IMR-90 (cell line): ENCODE measurements at regions not wholly inside any gene's neighbourhood (a gene's known extent, or its start where the extent isn't known, plus 50 kb on each side); places are given as distances from the start of the nearest gene placed in this dataset.

Experiments used
- ATAC-seq: fragments of 200-7000 bp; cut with Tn5 transposase; 2 replicates; pipeline ENCODE4 v1.9.1; 2020; ENCODE audit warnings: low read depth, mild to moderate bottlenecking, moderate library complexity
- BruUV-seq: library from RNA; stranded (reverse); fragments of 400-500 nt; replicated peaks from 2 replicates; lab custom pipeline; 2021; lab: Mats Ljungman, UMichigan
- CTCF ChIA-PET: fragments of 300-600 bp; formaldehyde crosslinking; extraction: SDS; loops from one replicate; lab custom pipeline; 2021; ENCODE audit warnings: antibody characterized with exemption; lab: Yijun Ruan, JAX
- POLR2A ChIA-PET: fragments of 300-600 bp; sonication (Branson Sonifier 250); formaldehyde crosslinking; loops from one replicate; lab custom pipeline; 2022; ENCODE audit warnings: antibody characterized with exemption; ENCODE audit not compliant: unreplicated experiment; lab: Charles Lee
- DNase-seq: peaks from one replicate; pipeline ENCODE4 v3.0.0; 2013
- H2AFZ ChIP-seq: replicated peaks from 2 replicates; pipeline ENCODE3; 2013; ENCODE audit warnings: low read length, mild to moderate bottlenecking; ENCODE audit not compliant: poor library complexity
- H2AK5ac ChIP-seq: 2 replicates; pipeline ENCODE4 v1.6.1; 2013; ENCODE audit warnings: low read depth, low read length, inconsistent platforms
- H2AK9ac ChIP-seq: replicated peaks from 2 replicates; pipeline ENCODE3; 2013; ENCODE audit warnings: mild to moderate bottlenecking, low read depth, low read length, moderate library complexity; ENCODE audit not compliant: poor library complexity
- H2BK120ac ChIP-seq: 2 replicates; pipeline ENCODE4 v1.6.1; 2013; ENCODE audit warnings: low read depth, low read length, inconsistent platforms
- H2BK15ac ChIP-seq: 3 replicates; pipeline ENCODE4 v1.6.1; 2013; ENCODE audit warnings: low read depth, low read length, inconsistent platforms
- H2BK20ac ChIP-seq: 2 replicates; pipeline ENCODE4 v1.6.1; 2013; ENCODE audit warnings: low read depth, mild to moderate bottlenecking, inconsistent platforms, low read length, moderate library complexity
- H2BK5ac ChIP-seq: 2 replicates; pipeline ENCODE4 v1.6.1; 2013; ENCODE audit warnings: mild to moderate bottlenecking, low read depth, low read length, inconsistent platforms; ENCODE audit not compliant: poor library complexity, severe bottlenecking
- H3K14ac ChIP-seq: replicated peaks from 2 replicates; pipeline ENCODE4 v1.6.1; 2013; ENCODE audit warnings: low read depth, low read length, inconsistent platforms
- H3K18ac ChIP-seq: 2 replicates; pipeline ENCODE4 v1.6.1; 2013; ENCODE audit warnings: low read depth, low read length, control low read depth
- H3K23ac ChIP-seq: 2 replicates; pipeline ENCODE4 v1.6.1; 2013; ENCODE audit warnings: low read depth, low read length, inconsistent platforms
- H3K27ac ChIP-seq: 2 replicates; pipeline ENCODE4 v1.5.1; 2013; ENCODE audit warnings: mild to moderate bottlenecking, control low read depth, low read length; ENCODE audit not compliant: insufficient read depth
- H3K27me3 ChIP-seq: 2 replicates; pipeline ENCODE4 v1.6.1; 2013; ENCODE audit warnings: low read length; ENCODE audit not compliant: control insufficient read depth, insufficient read depth
- H3K36me3 ChIP-seq: 2 replicates; pipeline ENCODE4 v1.6.1; 2013; ENCODE audit warnings: low read length, mixed read lengths; ENCODE audit not compliant: control insufficient read depth, insufficient read depth
- H3K4ac ChIP-seq: 2 replicates; pipeline ENCODE4 v1.6.1; 2013; ENCODE audit warnings: low read depth, low read length, inconsistent platforms
- H3K4me1 ChIP-seq: 2 replicates; pipeline ENCODE4 v1.6.1; 2013; ENCODE audit warnings: low read length, mixed read lengths; ENCODE audit not compliant: control insufficient read depth, insufficient read depth
- H3K4me2 ChIP-seq: 2 replicates; pipeline ENCODE4 v1.6.1; 2013; ENCODE audit warnings: low read depth, mild to moderate bottlenecking, control low read depth, low read length, moderate library complexity
- H3K4me3 ChIP-seq: 2 replicates; pipeline ENCODE4 v1.5.1; 2013; ENCODE audit warnings: low read depth, mild to moderate bottlenecking, control low read depth, low read length, moderate library complexity; ENCODE audit not compliant: insufficient read depth
- H3K56ac ChIP-seq: 2 replicates; pipeline ENCODE4 v1.6.1; 2013; ENCODE audit warnings: low read length, inconsistent platforms; ENCODE audit not compliant: insufficient read depth; ENCODE audit errors: extremely low read depth
- H3K79me1 ChIP-seq, 2 experiments: 2 replicates each; pipeline ENCODE4 v1.6.1; 2013; ENCODE audit warnings: low read length in 2 of 2, inconsistent platforms in 1 of 2, low read depth in 1 of 2
- H3K9ac ChIP-seq: 2 replicates; pipeline ENCODE4 v1.6.1; 2013; ENCODE audit warnings: low read depth, low read length, control low read depth
- H3K9me1 ChIP-seq: 2 replicates; pipeline ENCODE4 v1.6.1; 2013; ENCODE audit warnings: low read length, inconsistent platforms; ENCODE audit not compliant: insufficient read depth
- H3K9me3 ChIP-seq: 2 replicates; pipeline ENCODE4 v1.6.1; 2013; ENCODE audit warnings: low read length; ENCODE audit not compliant: control insufficient read depth, insufficient read depth
- H4K20me1 ChIP-seq: 2 replicates; pipeline ENCODE4 v1.6.1; 2013; ENCODE audit warnings: low read length, inconsistent platforms; ENCODE audit not compliant: insufficient read depth
- H4K5ac ChIP-seq: 2 replicates; pipeline ENCODE4 v1.6.1; 2013; ENCODE audit warnings: mild to moderate bottlenecking, low read depth, low read length, control low read depth
- H4K8ac ChIP-seq, 2 experiments: 2 replicates each; pipeline ENCODE4 v1.6.1; 2013; ENCODE audit warnings: low read depth in 2 of 2, low read length in 2 of 2, control low read depth in 1 of 2, inconsistent platforms in 1 of 2
- H4K91ac ChIP-seq: 2 replicates; pipeline ENCODE4 v1.6.1; 2013; ENCODE audit warnings: low read depth, low read length, inconsistent platforms; ENCODE audit not compliant: insufficient read depth
- FOS ChIP-seq: fragments of 150-350 bp; IDR thresholded peaks from 2 replicates; pipeline ENCODE4 v1.6.1; 2016; ENCODE audit warnings: low read depth, low read length
- MAZ ChIP-seq: IDR thresholded peaks from 2 replicates; pipeline ENCODE4 v1.6.1; 2012; ENCODE audit warnings: low read depth, mild to moderate bottlenecking, low read length, improper control_type of control experiment, moderate library complexity, borderline replicate concordance
- RFX5 ChIP-seq: IDR thresholded peaks from 2 replicates; pipeline ENCODE4 v1.8.0; 2012; ENCODE audit warnings: low read depth, mild to moderate bottlenecking, low read length, moderate library complexity
- WGBS, 2 experiments: methylation state at CpG; one replicate each; pipeline versions ENCODE4 v1.1.5 to v1.1.7; 2013; ENCODE audit warnings: missing lambda C conversion rate in 2 of 2; ENCODE audit not compliant: insufficient read length in 1 of 2; ENCODE audit errors: extremely low coverage in 2 of 2; 5-methylcytosine and 5-hydroxymethylcytosine counted together
- dilution Hi-C: fragments of 300-500 bp; cut with HindIII; formaldehyde crosslinking; loops from one replicate; pipeline ENCODE4 v1.14.3; 2018; ENCODE audit warnings: low sequenced_read_pairs; ENCODE audit not compliant: unreplicated experiment
- in situ Hi-C: fragments of 300-500 bp; cut with MboI; formaldehyde crosslinking; loops from 3 replicates; pipeline ENCODE4 v1.14.3; 2019; ENCODE audit warnings: low sequenced_read_pairs, inconsistent platforms, mixed read lengths
- intact Hi-C: fragments of 100-400 bp; cut with micrococcal nuclease; formaldehyde crosslinking; loops from 2 replicates; pipeline ENCODE4 v1.10.0; 2022

DNA sequence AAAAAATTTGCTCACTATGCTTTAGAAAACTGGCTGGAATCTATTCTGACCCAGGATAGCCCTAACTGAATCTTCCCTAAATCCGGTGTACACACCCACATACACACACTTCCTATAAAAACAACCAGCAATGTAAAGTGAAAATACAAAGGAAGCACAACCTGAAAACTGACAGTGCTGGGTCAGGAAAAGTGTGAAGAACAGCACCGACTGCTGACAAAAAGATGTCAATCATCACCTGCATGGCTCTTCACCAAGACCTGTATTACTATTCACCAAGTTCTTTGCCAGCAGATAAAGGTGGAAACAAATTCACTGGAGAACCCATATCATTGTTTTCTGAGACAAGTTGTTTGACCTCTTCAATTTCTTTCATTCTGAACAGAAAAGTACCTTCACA, 293.8 kb upstream of the GRAMD2B start:
- no peak overlapping the region for H4K91ac ChIP-seq
- TF ChIP-seq MAZ, result no peak
- no peak for TF ChIP-seq FOS
- TF ChIP-seq RFX5, result no peak
- H4K20me1 ChIP-seq, result no peaks in the 10 kb centered on the region
- dilution Hi-C loops (no loop called here), in situ Hi-C loops (no loop called here), intact Hi-C loops (no loop called here)
- no peak overlapping the region for H3K23ac ChIP-seq
- no peak overlapping the region for H3K56ac ChIP-seq
- no peak overlapping the region for H2AFZ ChIP-seq
- H3K27ac ChIP-seq, result no peak overlapping the region
- H3K18ac ChIP-seq, result no peak overlapping the region
- ChIA-PET POLR2A (no interaction called here), CTCF (interaction anchor here (0.6 to 0.7 kb wide), 3 partner anchors 53 to 1132 kb away, joined by 3 to 4 read pairs (median 4); no protein-coding TSS in a partner anchor)
- no peak overlapping the region for H4K8ac ChIP-seq
- no peak overlapping the region for H3K4me2 ChIP-seq
- no peak overlapping the region for H3K4ac ChIP-seq
- H3K36me3 ChIP-seq, result no peaks in the 10 kb centered on the region
- no peak overlapping the region for H3K4me3 ChIP-seq
- H2BK20ac ChIP-seq, result no peak overlapping the region
- H3K4me1 ChIP-seq, result no peaks in the 10 kb centered on the region
- ATAC-seq (no peak), DNase-seq (no peak)
- H3K9ac ChIP-seq, result no peak overlapping the region
- no peak overlapping the region for H2BK15ac ChIP-seq
- no peaks in the 10 kb centered on the region for H3K27me3 ChIP-seq
- H4K5ac ChIP-seq, result no peak overlapping the region
- H2BK120ac ChIP-seq, result no peak overlapping the region
- H3K79me1 ChIP-seq, result no peaks in the 10 kb centered on the region
- H2AK5ac ChIP-seq, result no peak overlapping the region
- no TSS peak for BruUV-seq
- H3K14ac ChIP-seq, result no peak overlapping the region
- H2AK9ac ChIP-seq, result no peak overlapping the region
- no peak overlapping the region for H2BK5ac ChIP-seq
- no peaks in the 10 kb centered on the region for H3K9me1 ChIP-seq
- H3K9me3 ChIP-seq, result no peaks in the 10 kb centered on the region
- WGBS, 2 experiments, result no CpG with 5 or more reads among the region's 2 CpGs
